ENCODE measurements at regions not wholly inside any gene's neighbourhood (a gene's known extent, or its start where the extent isn't known, plus 50 kb on each side); places are given as distances from the start of the nearest gene placed in this dataset.
A peak's percentile ranks its signal among the peaks of the same experiment; 100 is the strongest.

DNA sequence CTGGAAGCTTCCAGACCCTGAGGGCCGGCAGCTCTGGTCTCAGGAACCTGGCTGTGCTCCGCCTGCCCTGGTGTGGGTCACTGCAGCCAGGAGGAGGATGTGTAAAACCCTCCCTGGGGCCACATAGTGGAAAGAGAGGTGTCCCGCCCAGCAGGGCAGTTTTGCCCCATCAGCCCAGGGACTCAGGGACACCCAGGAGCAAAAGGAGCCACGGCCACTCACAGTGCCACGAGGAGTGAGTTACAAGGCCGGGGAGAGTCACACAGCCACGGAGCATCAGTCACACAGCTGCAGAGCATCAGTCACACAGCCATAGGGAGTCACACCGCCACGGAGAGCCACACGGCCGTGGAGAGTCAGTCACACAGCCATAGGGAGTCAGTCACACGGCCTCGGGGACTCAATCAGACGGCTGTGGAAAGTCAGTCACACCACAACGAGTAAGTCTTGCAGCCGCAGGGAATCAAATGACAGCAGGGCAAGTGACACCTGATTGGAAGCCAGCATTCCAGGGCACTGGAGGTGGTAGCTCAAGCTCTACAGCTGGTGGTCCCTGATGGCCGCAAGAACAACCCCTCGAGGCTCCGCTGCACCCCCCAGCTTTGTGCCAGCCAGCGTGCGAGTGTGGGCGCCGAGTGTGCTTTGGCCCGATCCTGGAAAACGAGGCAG lies 60.9 kb downstream of the DLL1 start:
- H3K56ac ChIP-seq (replicated peaks; ENCODE audit: insufficient read length, low read depth, low read length): no peak overlapping the region
- no peaks in the 10 kb centered on the region for H4K20me1 ChIP-seq (replicated peaks in 1 of 2; ENCODE audit: control insufficient read depth in 1 of 2, insufficient read depth in 2 of 2, low read length in 2 of 2)
- ChIA-PET CTCF (ENCODE audit: partially characterized antibody) (interaction anchor here (0.9 to 1.0 kb wide), 2 partner anchors 9 to 102 kb away, joined by 4 read pairs; no protein-coding TSS in a partner anchor), POLR2A (ENCODE audit: partially characterized antibody) (no interaction called here)
- H4K5ac ChIP-seq (ENCODE audit: insufficient read length, low read depth, low read length): no peak overlapping the region
- H3K9me3 ChIP-seq (ENCODE audit: insufficient read depth in 2 of 2, low read depth in 1 of 2, low read length in 1 of 2): no peaks in the 10 kb centered on the region
- no peak overlapping the region for H3K18ac ChIP-seq (ENCODE audit: extremely low read depth, low read length)
- H3K23ac ChIP-seq (ENCODE audit: insufficient read length): no peak overlapping the region
- H3K23me2 ChIP-seq (ENCODE audit: low read depth, low read length): no peaks in the 10 kb centered on the region; the same call in 1 of the 2 replicates
- H4K8ac ChIP-seq (ENCODE audit: extremely low read depth, insufficient read depth, low read length): 0 out of 2 replicates have a peak overlapping the region, but pooled peaks have one; percentile 53
- no peak overlapping the region for H2BK120ac ChIP-seq (replicated peaks; ENCODE audit: low read depth, low read length)
- H2AFZ ChIP-seq (ENCODE audit: low read length): no peak overlapping the region
- 96% methylated on average over 21 of the region's 25 CpGs; no CpG with 5 or more reads in 1 of the 2 experiments for WGBS, 2 experiments (ENCODE audit: extremely low coverage in 1 of 2, insufficient coverage in 1 of 2, insufficient read length in 1 of 2, insufficient replicate concordance in 2 of 2, low coverage in 1 of 2, low lambda C conversion rate in 2 of 2, missing lambda C conversion rate in 1 of 2)
- H4K91ac ChIP-seq (replicated peaks; ENCODE audit: insufficient read length, low read length): peak overlapping the region; percentile 15
- H3K79me1 ChIP-seq (ENCODE audit: low read depth, low read length): no peaks in the 10 kb centered on the region
- no peak overlapping the region for H2BK12ac ChIP-seq (ENCODE audit: low read depth, low read length)
- no peak for FAIRE-seq
- H2AK5ac ChIP-seq (ENCODE audit: low read depth, low read length): no peak overlapping the region
- peaks cover 0 to 6% (median 2%) of the 10 kb centered on the region in 4 experiments; a peak in 4 of 7 replicates for H3K4me1 ChIP-seq (replicated peaks in 1 of 4; ENCODE audit: control insufficient read depth in 3 of 4, insufficient read depth in 4 of 4, low read length in 3 of 4)
- H3K14ac ChIP-seq (ENCODE audit: insufficient read length): no peak overlapping the region
- H2BK20ac ChIP-seq (ENCODE audit: low read length): no peak overlapping the region
- H3K4me3 ChIP-seq (ENCODE audit: extremely low read depth in 1 of 4, insufficient read depth in 2 of 4, low read depth in 3 of 4, low read length in 4 of 4): no peak overlapping the region
- no peaks in the 10 kb centered on the region; a peak in 1 of 7 replicates for H3K27me3 ChIP-seq (replicated peaks in 1 of 4; ENCODE audit: control insufficient read depth in 3 of 4, extremely low read depth in 1 of 4, insufficient read depth in 3 of 4, low read length in 3 of 4)
- H3K9ac ChIP-seq (replicated peaks in 1 of 4; ENCODE audit: extremely low read depth in 1 of 4, low read depth in 3 of 4, low read length in 3 of 4): no peak overlapping the region
- H3K27ac ChIP-seq (ENCODE audit: low read depth, low read length): no peak overlapping the region
- H3K4me2 ChIP-seq (ENCODE audit: insufficient read depth in 1 of 2, low read depth in 2 of 2, low read length in 2 of 2): no peak overlapping the region
- no peak overlapping the region for H2BK5ac ChIP-seq (ENCODE audit: low read depth, low read length)
- H3K4ac ChIP-seq (replicated peaks; ENCODE audit: insufficient read length, low read depth, low read length): no peak overlapping the region
- H3K36me3 ChIP-seq (ENCODE audit: control insufficient read depth in 2 of 4, insufficient read depth in 4 of 4, low read length in 3 of 4): no peaks in the 10 kb centered on the region
- DNase-seq (ENCODE audit: low read depth in 1 of 2, low spot score in 2 of 2): no peak
- H3K79me2 ChIP-seq (ENCODE audit: control insufficient read depth in 1 of 2, insufficient read depth in 2 of 2, low read length in 2 of 2): no peaks in the 10 kb centered on the region
- peak overlapping the region; percentile 46; the same call in 1 of the 2 replicates for H2BK15ac ChIP-seq (ENCODE audit: low read length)
- TF ChIP-seq POU5F1 (IDR thresholded peaks at IDR 0.05; ENCODE audit: low read depth, low read length) (no peak), EGR1 (IDR thresholded peaks at IDR 0.05; ENCODE audit: borderline replicate concordance, low read depth, low read length) (no peak), CEBPB (IDR thresholded peaks at IDR 0.05; ENCODE audit: low read depth, low read length) (no peak), TAF7 (optimal IDR thresholded peaks at IDR 0.05; ENCODE audit: borderline replicate concordance, low read depth, low read length) (no peak), PHF8 (conservative IDR thresholded peaks at IDR 0.05; ENCODE audit: low read depth, low read length) (no peak), NANOG (IDR thresholded peaks at IDR 0.05; ENCODE audit: insufficient read depth, low read depth, low read length, poor library complexity, severe bottlenecking) (no peak), SRF (IDR thresholded peaks at IDR 0.05; ENCODE audit: low read depth, low read length) (no peak), SIRT6 (IDR thresholded peaks at IDR 0.05; ENCODE audit: low read length) (no peak), CBX8 (IDR thresholded peaks at IDR 0.05; ENCODE audit: borderline replicate concordance, low read depth, low read length) (no peak), SIX5 (IDR thresholded peaks at IDR 0.05; ENCODE audit: low read depth, low read length) (no peak), SUZ12 (IDR thresholded peaks at IDR 0.05; ENCODE audit: low read length) (no peak)
- TF ChIP-seq, protein P1, sequence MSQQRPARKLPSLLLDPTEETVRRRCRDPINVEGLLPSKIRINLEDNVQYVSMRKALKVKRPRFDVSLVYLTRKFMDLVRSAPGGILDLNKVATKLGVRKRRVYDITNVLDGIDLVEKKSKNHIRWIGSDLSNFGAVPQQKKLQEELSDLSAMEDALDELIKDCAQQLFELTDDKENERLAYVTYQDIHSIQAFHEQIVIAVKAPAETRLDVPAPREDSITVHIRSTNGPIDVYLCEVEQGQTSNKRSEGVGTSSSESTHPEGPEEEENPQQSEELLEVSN (IDR thresholded peaks at IDR 0.05): no peak
- TF ChIP-seq, protein P2, sequence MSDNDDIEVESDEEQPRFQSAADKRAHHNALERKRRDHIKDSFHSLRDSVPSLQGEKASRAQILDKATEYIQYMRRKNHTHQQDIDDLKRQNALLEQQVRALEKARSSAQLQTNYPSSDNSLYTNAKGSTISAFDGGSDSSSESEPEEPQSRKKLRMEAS (IDR thresholded peaks at IDR 0.05): no peak

All from H1 (cell line).